HG03139 (cell line): ENCODE measurements at regions not wholly inside any gene's neighbourhood (a gene's known extent, or its start where the extent isn't known, plus 50 kb on each side); places are given as distances from the start of the nearest gene placed in this dataset.

Experiments
- ATAC-seq: cut with Tn5 transposase; IDR thresholded peaks from one replicate; pipeline ENCODE4 v1.9.1; 2021; ENCODE audit not compliant: unreplicated experiment

- no peak for ATAC-seq
Observed at GRCh38 chr7:24469118-24469517, 104.1 kb upstream of the PALS2 start.

- ATAC-seq = no peak
Observed at GRCh38 chr7:24472093-24472492, 101.2 kb upstream of the PALS2 start.

DNA sequence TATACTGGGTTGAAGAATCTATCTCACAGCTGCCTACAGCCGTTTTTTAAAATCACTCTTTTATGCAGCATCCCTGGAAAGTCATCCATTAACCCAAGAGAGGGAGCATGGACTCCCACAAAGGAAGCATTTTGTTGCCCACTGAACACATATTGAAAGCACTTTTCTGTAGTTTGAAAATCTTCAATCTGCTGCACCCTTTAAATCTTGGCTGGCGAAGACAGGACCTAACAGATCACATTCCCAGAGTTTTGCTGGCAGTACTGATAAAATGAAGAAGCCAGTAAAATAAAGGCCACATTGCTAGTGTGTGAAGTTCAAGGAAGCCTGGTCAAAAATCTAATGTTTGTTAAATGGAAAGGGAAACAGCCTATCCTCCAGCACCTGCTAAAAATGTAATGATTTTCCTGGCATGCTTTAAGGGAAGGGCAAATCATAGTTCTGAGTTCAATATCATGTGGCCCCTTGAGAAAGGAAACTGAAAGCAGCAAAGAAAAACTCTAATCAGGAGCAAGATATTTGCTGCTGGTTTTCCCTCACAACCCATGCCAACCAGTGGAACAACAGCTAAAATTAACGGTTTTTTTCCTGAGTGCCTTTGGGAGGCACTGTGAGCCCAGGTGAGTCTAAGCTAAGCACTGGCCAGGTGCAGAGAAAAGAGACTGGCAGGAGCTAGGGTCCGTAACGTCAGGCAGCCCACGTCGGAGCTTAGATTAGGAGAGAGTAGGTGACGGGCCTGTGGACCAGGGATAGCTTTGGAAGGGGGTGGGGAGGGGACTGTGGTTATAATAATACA lies 97.9 kb upstream of the PALS2 start:
- ATAC-seq = no peak

GRCh38 chr7:24476227-24476626 lies 97.0 kb upstream of the PALS2 start:
- ATAC-seq = no peak

GRCh38 chr7:24477398-24478136 lies 95.7 kb upstream of the PALS2 start:
- no peak for ATAC-seq

DNA sequence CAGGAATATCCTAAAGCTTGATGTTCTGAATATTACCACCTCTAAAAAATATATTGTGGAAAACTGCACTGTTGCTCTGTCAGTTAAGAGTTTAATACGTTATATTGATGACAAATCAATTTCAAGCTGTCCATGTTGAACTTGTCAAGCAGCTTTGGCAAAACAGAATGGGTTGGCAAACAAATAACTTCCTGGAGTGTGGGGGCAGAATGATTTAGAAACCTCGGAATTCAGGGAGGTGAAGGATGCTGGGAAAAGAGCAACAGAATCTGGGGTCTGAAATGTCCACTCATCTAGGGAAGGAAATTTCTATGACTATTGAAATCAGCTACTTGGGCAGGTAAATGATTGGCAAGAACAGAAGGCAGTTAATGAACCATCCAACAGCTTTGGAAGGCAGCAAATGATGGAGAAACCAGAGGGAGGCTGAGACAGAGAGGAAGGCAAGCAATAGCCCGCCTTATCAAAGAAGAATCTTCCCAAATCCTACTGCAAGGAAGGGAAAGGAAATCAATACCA lies 95.1 kb upstream of the PALS2 start:
- ATAC-seq = no peak

GRCh38 chr7:24480501-24480900 lies 92.8 kb upstream of the PALS2 start:
- no peak for ATAC-seq

DNA sequence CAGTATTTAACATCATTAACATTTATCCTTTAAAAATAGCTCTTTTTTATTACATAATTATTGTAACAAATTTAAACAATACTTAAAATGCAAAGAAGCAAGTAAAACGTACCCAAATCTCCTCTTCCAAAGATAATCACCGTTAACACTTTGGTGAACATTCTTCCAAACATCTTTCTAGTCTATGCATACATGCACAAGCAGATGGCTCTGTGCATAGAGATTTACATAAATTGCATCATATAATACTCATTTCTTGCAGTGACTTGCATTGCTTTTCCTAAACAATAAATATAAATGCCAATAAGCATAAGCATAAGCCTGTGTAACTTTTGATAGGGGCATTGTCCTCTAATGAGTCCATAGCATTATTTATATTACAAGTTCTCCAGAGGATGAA lies 89.4 kb upstream of the PALS2 start:
- no peak for ATAC-seq

GRCh38 chr7:24492576-24492975 lies 80.7 kb upstream of the PALS2 start:
- no peak for ATAC-seq

DNA sequence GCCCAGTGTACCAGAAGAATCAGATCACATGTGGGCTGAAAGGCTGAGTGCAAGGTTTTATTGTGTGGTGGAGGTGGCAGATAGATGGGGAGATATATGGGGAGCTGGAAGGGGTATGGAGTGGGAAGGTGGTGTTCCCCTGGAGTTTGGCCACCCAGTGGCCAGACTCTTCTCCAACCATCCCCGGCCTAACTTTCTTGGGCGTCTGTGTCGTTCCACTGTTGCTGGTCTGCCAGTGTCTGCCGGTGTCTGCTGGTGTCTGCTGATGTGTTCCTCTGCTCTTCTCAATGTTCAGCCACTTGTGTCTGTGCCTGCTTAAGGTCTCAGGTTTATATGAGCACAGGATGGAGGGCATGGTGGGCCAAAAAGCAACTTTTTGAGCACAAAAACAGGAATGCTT lies 78.4 kb upstream of the PALS2 start:
- ATAC-seq = no peak

DNA sequence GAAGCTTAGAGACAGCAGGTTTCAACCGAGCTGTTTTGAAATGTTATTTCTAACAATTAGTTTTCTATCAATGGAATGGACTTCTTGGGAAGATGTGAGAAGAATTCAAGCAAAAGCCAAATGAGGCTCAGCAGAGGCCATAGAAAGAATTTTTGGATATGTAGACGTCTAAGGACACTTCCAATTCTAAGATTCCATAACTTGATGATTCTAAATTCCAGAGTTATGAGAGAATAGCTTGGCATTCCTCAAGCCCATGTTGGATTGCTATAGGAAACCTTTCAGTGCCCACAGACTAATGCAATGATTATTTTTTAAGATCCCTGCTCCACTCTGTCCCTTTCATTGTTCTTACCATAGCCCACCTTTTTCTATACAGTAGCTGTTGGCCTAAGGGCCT lies 77.2 kb upstream of the PALS2 start:
- no peak for ATAC-seq

DNA sequence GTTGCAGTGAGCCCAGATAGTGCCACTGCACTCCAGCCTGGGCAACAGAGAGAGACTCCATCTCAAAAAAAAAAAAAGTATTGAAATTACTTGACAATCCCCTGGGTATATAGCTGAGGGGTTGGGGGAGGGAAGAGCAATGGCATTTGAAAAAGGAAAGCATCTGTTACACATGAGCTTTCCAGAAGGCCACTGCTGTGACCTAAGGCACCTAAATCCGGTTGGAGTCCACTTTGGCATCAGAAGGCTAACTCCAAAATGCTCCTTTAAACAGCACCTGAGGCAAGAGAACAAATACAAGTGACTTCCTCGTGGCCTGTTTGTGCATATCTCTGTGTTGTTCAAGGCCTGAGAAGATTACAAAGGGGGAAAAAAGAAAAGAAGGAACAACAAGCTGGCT lies 74.8 kb upstream of the PALS2 start:
- ATAC-seq = no peak

- ATAC-seq = no peak
Observed at GRCh38 chr7:24499871-24500270, 73.4 kb upstream of the PALS2 start.

DNA sequence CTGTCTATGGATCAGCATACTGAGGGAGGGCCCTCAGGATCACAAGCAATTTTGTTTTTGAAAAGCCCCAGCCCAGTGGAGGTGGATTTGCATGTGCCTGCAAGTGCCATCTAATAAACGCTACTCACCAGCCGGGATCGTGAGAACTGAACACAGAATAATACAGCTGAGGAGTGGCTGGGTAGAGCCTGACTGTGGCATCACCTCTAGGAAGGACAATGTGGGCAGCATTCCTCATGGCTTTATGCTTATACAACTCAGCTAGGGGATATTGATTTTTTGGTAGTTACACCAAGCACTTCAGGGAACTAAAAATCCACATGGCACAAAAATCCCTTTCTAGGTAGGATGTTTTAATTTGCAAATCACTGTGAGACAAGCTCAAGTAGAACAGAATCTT lies 72.7 kb upstream of the PALS2 start:
- ATAC-seq = no peak

- ATAC-seq = no peak
Observed at GRCh38 chr7:24501009-24501408, 72.2 kb upstream of the PALS2 start.

- no peak for ATAC-seq
Observed at GRCh38 chr7:24501443-24502134, 71.7 kb upstream of the PALS2 start.

DNA sequence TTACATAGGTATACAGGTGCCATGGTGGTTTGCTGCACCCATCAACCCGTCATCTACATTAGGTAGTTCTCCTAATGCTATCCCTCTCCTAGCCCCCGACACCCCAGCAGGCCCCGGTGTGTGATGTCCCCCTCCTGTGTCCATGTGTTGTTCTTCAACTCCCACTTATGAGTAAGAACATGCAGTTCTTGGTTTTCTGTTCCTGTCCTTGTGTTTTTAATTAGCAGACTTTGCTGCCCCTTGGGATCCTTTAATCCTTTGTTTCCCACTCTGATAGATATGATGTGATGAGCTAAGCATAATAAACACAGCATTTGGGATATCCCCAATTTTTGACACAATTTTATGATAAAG lies 71.1 kb upstream of the PALS2 start:
- no peak for ATAC-seq

- ATAC-seq = no peak
Observed at GRCh38 chr7:24503506-24503905, 69.7 kb upstream of the PALS2 start.

DNA sequence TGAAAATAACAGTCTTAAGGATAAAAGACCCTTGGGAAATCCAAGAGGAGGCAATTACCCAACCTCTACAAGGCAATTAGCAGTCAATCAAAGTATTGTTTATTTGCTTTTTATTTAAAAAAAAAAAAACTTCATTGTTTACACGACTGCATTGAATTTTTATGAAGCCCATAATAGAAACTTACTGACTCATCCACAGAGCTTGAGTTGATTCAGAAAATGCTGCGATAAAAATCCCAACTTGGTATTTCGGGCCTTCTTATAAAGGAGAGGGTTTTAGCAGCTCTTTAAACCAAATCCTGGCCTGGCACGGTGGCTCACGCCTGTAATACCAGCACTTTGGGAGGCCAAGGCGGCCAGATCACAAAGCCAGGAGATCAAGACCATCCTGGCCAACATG lies 69.2 kb upstream of the PALS2 start:
- ATAC-seq = no peak

DNA sequence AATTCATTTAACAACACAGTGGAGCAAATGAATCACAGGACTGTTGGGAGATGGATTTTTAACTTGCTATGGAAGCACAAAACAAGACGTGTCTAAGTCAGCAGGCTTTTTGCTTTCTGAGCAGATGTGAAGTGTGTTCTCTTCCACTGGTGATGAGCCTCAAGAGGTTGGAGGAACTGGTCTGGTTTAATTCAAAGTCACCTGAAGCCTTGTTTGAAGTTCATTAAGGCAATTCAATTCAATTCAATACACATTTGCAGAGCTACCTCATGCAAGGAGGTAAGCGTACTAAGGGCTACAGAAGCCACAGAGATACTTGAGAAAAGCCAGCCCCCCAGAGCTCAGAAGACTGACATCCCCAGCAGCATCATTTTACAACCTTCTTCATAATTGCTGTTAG lies 68.4 kb upstream of the PALS2 start:
- ATAC-seq = no peak

DNA sequence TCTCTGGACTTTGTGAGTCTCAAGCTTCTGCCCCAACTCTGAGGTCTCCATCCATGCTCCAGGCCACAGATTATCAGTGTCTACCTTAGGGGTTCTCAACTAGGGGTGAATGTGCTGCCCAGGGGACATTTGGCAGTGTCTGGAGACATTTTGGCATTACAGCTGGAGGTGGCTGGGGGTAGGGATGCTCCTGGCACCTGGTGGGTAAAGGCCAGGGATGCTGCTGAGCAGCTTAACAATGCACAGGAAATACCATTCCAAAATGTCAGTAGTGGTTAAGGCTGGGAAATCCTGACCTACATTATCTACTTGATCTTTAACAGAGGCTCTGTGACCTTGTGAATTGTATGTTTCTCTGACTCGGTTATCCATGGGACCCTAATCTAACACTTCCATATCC lies 67.3 kb upstream of the PALS2 start:
- ATAC-seq = no peak

DNA sequence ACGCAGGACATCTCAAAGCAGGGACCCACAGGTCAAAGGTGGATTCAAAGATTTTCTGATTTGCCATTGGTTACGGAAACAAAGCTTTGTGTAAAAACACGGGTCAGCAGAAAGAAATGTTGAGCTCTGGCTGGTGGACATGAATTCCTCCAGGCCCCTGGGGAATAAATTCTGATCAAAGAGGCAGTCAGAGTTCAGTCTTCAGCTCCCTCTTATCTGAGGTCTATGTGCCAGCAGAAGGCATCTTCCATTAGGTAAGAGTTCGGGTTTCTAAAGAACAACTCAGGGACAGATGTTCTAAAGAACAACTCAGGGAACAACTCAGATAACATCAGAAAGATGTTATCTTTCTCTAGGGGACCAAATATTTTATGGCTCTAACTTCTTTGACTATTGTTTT lies 64.9 kb upstream of the PALS2 start:
- no peak for ATAC-seq
